ENCODE measurements at regions not wholly inside any gene's neighbourhood (a gene's known extent, or its start where the extent isn't known, plus 50 kb on each side); places are given as distances from the start of the nearest gene placed in this dataset.

DNA sequence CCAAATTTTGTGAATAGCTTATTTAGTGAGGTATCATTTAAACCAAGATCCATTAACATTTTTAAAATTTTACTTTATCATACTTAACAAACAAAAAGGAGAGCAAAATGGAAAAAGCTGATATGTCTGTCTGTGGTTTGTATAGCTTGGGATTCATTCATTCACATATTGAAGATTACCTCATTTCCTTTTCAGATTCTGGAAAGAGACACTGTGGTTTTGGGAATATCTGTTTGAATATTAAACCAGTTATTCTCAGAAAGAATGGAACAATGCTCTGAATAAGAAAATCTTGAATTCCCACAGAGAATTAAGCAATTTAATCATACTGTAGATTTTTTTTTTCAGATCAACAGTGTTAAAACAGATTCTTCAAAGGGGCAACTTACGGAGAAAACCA is 93.8 kb upstream of the PRDX6 start:
- H3K36me3 Mint-ChIP-seq = no peaks in the 10 kb centered on the region
- ATAC-seq (no peak), DNase-seq (no peak)
- 94% methylated on average over 1 of the region's 1 CpG for WGBS (ENCODE audit: insufficient coverage)
- TF ChIP-seq CTCF (IDR thresholded peaks at IDR 0.05) = no peak
- no peaks in the 10 kb centered on the region for H3K27me3 Mint-ChIP-seq (ENCODE audit: low read depth in 2 of 2)
- no peak overlapping the region for H3K4me3 Mint-ChIP-seq
- H3K9me3 Mint-ChIP-seq = no peaks in the 10 kb centered on the region
- no peak overlapping the region for H3K4me3 ChIP-seq (ENCODE audit: low read length)
- H3K4me1 Mint-ChIP-seq = peaks cover 0 to 4% of the 10 kb centered on the region in 2 donors
- H3K4me1 ChIP-seq (ENCODE audit: control insufficient read depth, insufficient read depth, low read length) = no peaks in the 10 kb centered on the region
- intact Hi-C loops (cut with micrococcal nuclease) = no loop called here
- H3K27ac ChIP-seq (ENCODE audit: low read length) = no peak overlapping the region
- H3K27me3 ChIP-seq (ENCODE audit: control insufficient read depth, insufficient read depth, low read length) = no peaks in the 10 kb centered on the region
- H3K36me3 ChIP-seq (ENCODE audit: control insufficient read depth, insufficient read depth, low read length) = no peaks in the 10 kb centered on the region
- no peak overlapping the region for H3K27ac Mint-ChIP-seq
- H3K9me3 ChIP-seq (ENCODE audit: control insufficient read depth, insufficient read depth, low read length) = no peaks in the 10 kb centered on the region

- H3K27me3 ChIP-seq (ENCODE audit: control insufficient read depth, insufficient read depth, low read length) = no peaks in the 10 kb centered on the region
- H3K4me3 ChIP-seq (ENCODE audit: low read length) = no peak overlapping the region
- Mint-ChIP-seq H3K27ac (no peak overlapping the region), H3K27me3 (ENCODE audit: low read depth in 2 of 2) (no peaks in the 10 kb centered on the region), H3K36me3 (no peaks in the 10 kb centered on the region), H3K9me3 (no peaks in the 10 kb centered on the region), H3K4me1 (no peaks in the 10 kb centered on the region), H3K4me3 (no peak overlapping the region)
- TF ChIP-seq CTCF (IDR thresholded peaks at IDR 0.05) = no peak
- H3K27ac ChIP-seq (ENCODE audit: low read length) = no peak overlapping the region
- no peaks in the 10 kb centered on the region for H3K9me3 ChIP-seq (ENCODE audit: control insufficient read depth, insufficient read depth, low read length)
- WGBS (ENCODE audit: insufficient coverage) = 89% methylated on average over 1 of the region's 1 CpG
- H3K36me3 ChIP-seq (ENCODE audit: control insufficient read depth, insufficient read depth, low read length) = no peaks in the 10 kb centered on the region
- intact Hi-C loops (cut with micrococcal nuclease) = no loop called here
- DNase-seq (no peak), ATAC-seq (no peak)
- H3K4me1 ChIP-seq (ENCODE audit: control insufficient read depth, insufficient read depth, low read length) = no peaks in the 10 kb centered on the region
Measured at GRCh38 chr1:173388352-173388751, 88.8 kb upstream of the PRDX6 start.

GRCh38 chr1:173392895-173393658 is 84.1 kb upstream of the PRDX6 start:
- WGBS (ENCODE audit: insufficient coverage) = 91% methylated on average over 7 of the region's 8 CpGs

More at GRCh38 chr1:173392895-173393658, 84.1 kb upstream of the PRDX6 start:
- Histone ChIP-seq H3K36me3 (ENCODE audit: control insufficient read depth, insufficient read depth, low read length) (no peaks in the 10 kb centered on the region), H3K9me3 (ENCODE audit: control insufficient read depth, insufficient read depth, low read length) (no peaks in the 10 kb centered on the region), H3K4me1 (ENCODE audit: control insufficient read depth, insufficient read depth, low read length) (no peaks in the 10 kb centered on the region), H3K27ac (ENCODE audit: low read length) (no peak overlapping the region), H3K27me3 (ENCODE audit: control insufficient read depth, insufficient read depth, low read length) (no peaks in the 10 kb centered on the region), H3K4me3 (ENCODE audit: low read length) (no peak overlapping the region)
- ATAC-seq (no peak), DNase-seq (no peak)
- H3K4me1 Mint-ChIP-seq = no peaks in the 10 kb centered on the region
- TF ChIP-seq CTCF (IDR thresholded peaks at IDR 0.05) = no peak
- no peak overlapping the region for H3K4me3 Mint-ChIP-seq
- H3K27me3 Mint-ChIP-seq (ENCODE audit: low read depth in 2 of 2) = no peaks in the 10 kb centered on the region
- H3K36me3 Mint-ChIP-seq = no peaks in the 10 kb centered on the region
- intact Hi-C loops (cut with micrococcal nuclease) = no loop called here
- H3K9me3 Mint-ChIP-seq = no peaks in the 10 kb centered on the region
- no peak overlapping the region for H3K27ac Mint-ChIP-seq

Data from natural killer cell (primary cell).